Uterus (tissue), 2 donors: ENCODE measurements at regions not wholly inside any gene's neighbourhood (a gene's known extent, or its start where the extent isn't known, plus 50 kb on each side); places are given as distances from the start of the nearest gene placed in this dataset.

Experiments used
- POLR2A ChIP-seq, 2 donors: fragments of 450-650 bp; IDR thresholded peaks; one replicate each; pipeline ENCODE4 v1.6.1; 2016; ENCODE audit warnings: antibody characterized with exemption in 2 of 2, mild to moderate bottlenecking in 1 of 2, moderate library complexity in 1 of 2
- TF ChIP-seq, protein P1 (sequence below), 4 experiments: fragments of 200-600 bp in 2 of 4; fragments of 450-650 bp in 2 of 4; sonication (generic) in 2 of 4; IDR thresholded peaks; one replicate each; pipeline ENCODE4 v1.5.1; 2016 to 2019; ENCODE audit warnings: antibody characterized with exemption in 4 of 4, mild to moderate bottlenecking in 2 of 4, moderate library complexity in 1 of 4

DNA sequence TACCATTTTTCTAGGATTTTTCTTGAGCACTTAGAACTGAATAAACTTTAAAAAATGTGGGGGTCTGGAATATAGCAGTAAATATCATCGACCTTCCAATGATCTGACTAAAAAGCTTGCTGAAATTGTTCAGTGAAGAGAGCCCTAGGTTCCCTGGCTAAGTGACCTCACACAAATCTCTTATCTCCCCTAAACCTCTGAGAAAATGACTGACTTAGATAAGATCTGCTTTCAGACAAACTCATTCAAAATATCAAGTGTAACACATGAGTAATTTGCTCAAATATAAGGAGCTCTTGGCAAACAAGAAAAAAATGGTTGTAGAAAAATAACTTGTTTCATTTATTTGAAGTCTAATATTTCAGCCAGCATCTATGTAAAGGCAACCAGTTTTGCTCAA lies 441.7 kb upstream of the SLIT2 start:
- TF ChIP-seq, protein P1, sequence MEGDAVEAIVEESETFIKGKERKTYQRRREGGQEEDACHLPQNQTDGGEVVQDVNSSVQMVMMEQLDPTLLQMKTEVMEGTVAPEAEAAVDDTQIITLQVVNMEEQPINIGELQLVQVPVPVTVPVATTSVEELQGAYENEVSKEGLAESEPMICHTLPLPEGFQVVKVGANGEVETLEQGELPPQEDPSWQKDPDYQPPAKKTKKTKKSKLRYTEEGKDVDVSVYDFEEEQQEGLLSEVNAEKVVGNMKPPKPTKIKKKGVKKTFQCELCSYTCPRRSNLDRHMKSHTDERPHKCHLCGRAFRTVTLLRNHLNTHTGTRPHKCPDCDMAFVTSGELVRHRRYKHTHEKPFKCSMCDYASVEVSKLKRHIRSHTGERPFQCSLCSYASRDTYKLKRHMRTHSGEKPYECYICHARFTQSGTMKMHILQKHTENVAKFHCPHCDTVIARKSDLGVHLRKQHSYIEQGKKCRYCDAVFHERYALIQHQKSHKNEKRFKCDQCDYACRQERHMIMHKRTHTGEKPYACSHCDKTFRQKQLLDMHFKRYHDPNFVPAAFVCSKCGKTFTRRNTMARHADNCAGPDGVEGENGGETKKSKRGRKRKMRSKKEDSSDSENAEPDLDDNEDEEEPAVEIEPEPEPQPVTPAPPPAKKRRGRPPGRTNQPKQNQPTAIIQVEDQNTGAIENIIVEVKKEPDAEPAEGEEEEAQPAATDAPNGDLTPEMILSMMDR (IDR thresholded peaks at IDR 0.05), result no peak
- no peak for TF ChIP-seq POLR2A (IDR thresholded peaks at IDR 0.05)
